Lower leg skin (tissue), 3 donors: ENCODE measurements at regions not wholly inside any gene's neighbourhood (a gene's known extent, or its start where the extent isn't known, plus 50 kb on each side); places are given as distances from the start of the nearest gene placed in this dataset.

Source experiments
- POLR2A ChIP-seq, 2 donors: fragments of 450-650 bp; IDR thresholded peaks; one replicate each; pipeline ENCODE4 v1.6.1; 2016 to 2017; ENCODE audit warnings: antibody characterized with exemption in 2 of 2, mild to moderate bottlenecking in 1 of 2, moderate library complexity in 1 of 2
- TF ChIP-seq, protein P1 (sequence below), 3 donors: fragments of 450-650 bp; IDR thresholded peaks; one replicate each; pipeline ENCODE4 v1.5.1; 2016; ENCODE audit warnings: antibody characterized with exemption in 3 of 3, mild to moderate bottlenecking in 3 of 3, moderate library complexity in 2 of 3

DNA sequence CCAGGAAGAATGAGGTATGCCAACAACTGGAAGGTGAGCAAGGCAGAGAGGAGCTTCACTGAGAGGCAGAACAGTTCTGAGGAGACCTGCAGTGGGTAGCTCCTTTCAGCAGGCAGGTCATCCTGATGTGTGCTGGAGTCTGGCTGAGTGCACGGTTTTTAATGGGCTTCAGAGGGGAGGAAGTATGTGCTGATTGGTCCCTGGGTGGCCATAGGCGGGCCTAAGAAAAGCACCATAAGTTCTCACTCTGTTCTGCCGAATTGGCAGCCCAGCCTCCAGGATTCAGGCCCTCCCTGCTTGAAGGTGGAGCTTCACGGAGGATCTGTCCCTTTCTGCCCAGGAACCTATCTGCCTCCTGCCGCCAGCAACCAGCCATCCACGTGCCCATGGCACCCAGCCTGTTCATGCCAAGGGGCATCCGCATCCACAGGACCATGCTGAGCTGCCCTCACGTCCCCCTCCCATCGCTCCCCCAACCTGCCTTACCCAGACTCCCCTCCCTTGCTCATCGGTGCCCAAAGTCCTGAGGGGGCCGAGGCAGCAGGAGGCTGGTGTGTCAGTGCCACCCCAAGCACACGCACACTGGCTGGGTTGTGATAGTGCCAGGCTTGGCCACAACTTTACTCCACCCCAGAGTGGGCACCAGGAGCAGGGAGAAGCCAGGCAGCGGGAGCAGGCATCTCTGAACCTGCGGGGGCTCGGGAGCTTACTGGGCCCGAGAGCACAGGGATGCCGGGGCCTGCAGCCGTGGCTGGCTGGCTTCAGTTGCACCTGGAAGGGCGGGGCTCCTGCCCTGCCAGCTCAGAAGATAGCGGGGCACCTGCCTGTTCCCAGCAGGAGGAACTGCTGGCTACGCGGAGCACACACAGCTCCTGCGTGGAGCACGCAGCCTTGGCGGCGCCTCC is 608.4 kb upstream of the FOXG1 start:
- TF ChIP-seq, protein P1, sequence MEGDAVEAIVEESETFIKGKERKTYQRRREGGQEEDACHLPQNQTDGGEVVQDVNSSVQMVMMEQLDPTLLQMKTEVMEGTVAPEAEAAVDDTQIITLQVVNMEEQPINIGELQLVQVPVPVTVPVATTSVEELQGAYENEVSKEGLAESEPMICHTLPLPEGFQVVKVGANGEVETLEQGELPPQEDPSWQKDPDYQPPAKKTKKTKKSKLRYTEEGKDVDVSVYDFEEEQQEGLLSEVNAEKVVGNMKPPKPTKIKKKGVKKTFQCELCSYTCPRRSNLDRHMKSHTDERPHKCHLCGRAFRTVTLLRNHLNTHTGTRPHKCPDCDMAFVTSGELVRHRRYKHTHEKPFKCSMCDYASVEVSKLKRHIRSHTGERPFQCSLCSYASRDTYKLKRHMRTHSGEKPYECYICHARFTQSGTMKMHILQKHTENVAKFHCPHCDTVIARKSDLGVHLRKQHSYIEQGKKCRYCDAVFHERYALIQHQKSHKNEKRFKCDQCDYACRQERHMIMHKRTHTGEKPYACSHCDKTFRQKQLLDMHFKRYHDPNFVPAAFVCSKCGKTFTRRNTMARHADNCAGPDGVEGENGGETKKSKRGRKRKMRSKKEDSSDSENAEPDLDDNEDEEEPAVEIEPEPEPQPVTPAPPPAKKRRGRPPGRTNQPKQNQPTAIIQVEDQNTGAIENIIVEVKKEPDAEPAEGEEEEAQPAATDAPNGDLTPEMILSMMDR (IDR thresholded peaks at IDR 0.05) = no peak
- TF ChIP-seq POLR2A (IDR thresholded peaks at IDR 0.05) = no peak
